IgD-negative memory B cell (primary cell): ENCODE measurements at regions not wholly inside any gene's neighbourhood (a gene's known extent, or its start where the extent isn't known, plus 50 kb on each side); places are given as distances from the start of the nearest gene placed in this dataset.
"Not testable (repeated sequence)": the region's sequence is repeated elsewhere in the genome, so short reads cannot be mapped to it uniquely, and the experiment has no call there.

Experiments used
- H3K27ac Mint-ChIP-seq, 3 donors: one replicate each; pipeline ENCODE4 v1.8.0; 2020 to 2022; ENCODE audit warnings: mild to moderate bottlenecking in 3 of 3, mixed read lengths in 3 of 3, moderate library complexity in 1 of 3
- H3K27me3 Mint-ChIP-seq: one replicate; pipeline ENCODE4 v1.8.0; 2021; ENCODE audit warnings: mixed read lengths
- H3K36me3 Mint-ChIP-seq: one replicate; pipeline ENCODE4 v1.8.0; 2020; ENCODE audit warnings: mild to moderate bottlenecking, mixed read lengths
- H3K4me1 Mint-ChIP-seq, 3 donors: one replicate each; pipeline ENCODE4 v1.8.0; 2020 to 2022; ENCODE audit warnings: mixed read lengths in 3 of 3, mild to moderate bottlenecking in 1 of 3
- H3K4me3 Mint-ChIP-seq, 4 donors: one replicate each; pipeline ENCODE4 v1.8.0; 2020 to 2022; ENCODE audit warnings: mild to moderate bottlenecking in 4 of 4, mixed read lengths in 4 of 4, moderate library complexity in 3 of 4
- H3K9me3 Mint-ChIP-seq, 3 donors: one replicate each; pipeline ENCODE4 v1.8.0; 2020 to 2021; ENCODE audit warnings: mixed read lengths in 3 of 3, mild to moderate bottlenecking in 1 of 3

DNA sequence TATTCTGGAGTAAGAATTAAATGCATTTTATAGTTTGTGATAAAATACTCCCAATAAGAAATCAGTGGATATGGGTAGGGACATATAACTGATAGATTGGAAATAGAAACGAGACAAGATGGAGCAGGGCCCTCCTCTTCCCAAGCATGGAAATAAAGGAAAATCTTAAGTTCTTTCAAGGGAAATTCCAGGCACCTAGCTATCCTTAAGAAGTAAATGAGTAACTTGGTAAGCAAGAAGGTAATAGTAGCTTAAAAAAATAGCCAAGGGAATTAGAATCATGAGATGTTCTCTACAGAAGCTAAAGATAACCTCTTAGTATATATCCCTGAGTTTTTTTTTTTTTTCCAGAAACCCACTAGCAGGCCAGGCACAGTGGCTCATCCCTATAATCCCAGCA lies 105.5 kb upstream of the FAM3C start:
- Mint-ChIP-seq H3K9me3 (peaks cover 8 to 25% (median 17%) of the 10 kb centered on the region in 3 donors), H3K4me3 (no peak overlapping the region), H3K36me3 (peaks cover 5% of the 10 kb centered on the region), H3K27ac (no peak overlapping the region), H3K27me3 (peaks cover 1% of the 10 kb centered on the region), H3K4me1 (peaks cover 0 to 7% (median 3%) of the 10 kb centered on the region in 3 donors)

DNA sequence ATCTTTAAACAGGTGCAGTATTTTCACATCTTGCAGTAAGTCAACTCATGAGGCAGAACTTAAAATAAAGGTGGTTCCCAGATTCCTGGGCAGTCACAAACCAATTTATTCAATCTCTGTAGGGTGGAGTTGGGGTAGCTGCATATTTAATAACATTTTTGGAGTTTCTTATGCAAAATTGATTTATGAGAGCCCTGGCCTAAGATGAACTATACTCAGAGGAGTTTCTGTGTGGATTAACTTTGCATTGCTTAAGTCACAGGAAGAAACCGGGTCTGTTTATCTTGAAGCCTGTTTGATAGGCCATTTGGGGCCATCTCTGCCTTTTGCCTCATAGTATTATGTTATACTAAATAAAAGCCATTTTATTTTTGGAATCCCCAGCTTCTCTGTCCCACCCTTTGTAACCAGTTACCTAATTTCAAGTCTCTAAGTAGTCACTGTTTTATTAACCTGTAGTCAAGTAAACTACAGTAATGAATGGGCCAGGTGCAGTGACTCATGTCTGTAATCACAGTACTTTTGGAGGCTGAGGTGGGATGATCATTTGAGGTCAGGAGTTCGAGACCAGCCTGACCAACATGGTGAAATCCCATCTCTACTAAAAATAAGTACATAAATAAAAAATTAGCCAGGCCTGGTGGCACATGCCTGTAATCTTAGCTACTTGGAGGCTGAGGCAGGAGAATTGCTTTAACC lies 104.4 kb upstream of the FAM3C start:
- peaks cover 5% of the 10 kb centered on the region for H3K36me3 Mint-ChIP-seq
- H3K9me3 Mint-ChIP-seq = peaks cover 2 to 17% (median 12%) of the 10 kb centered on the region in 3 donors
- H3K4me1 Mint-ChIP-seq = peaks cover 0 to 7% (median 5%) of the 10 kb centered on the region in 3 donors
- H3K27me3 Mint-ChIP-seq = peaks cover 5% of the 10 kb centered on the region
- no peak overlapping the region for H3K27ac Mint-ChIP-seq
- H3K4me3 Mint-ChIP-seq = no peak overlapping the region

DNA sequence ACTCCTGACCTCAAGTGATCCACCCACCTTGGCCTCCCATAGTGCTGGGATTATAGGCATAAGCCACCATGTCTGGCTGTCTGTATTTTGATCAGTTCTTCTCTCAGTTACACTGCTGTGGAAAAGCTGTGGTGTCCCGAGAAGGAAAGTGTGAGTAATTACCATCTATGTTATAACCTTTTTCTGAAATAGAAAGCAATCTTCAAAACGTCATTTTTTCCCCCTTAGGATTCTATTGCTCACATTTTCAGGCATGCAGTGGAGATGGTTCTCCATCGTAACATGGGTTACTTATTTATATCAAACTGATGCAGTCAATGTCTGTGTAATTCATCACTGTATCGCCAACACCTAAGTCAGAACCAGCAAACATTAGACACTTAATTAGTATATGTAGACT lies 103.5 kb upstream of the FAM3C start:
- H3K9me3 Mint-ChIP-seq = peaks cover 2 to 11% (median 7%) of the 10 kb centered on the region in 3 donors
- no peak overlapping the region for H3K27ac Mint-ChIP-seq
- peaks cover 5% of the 10 kb centered on the region for H3K27me3 Mint-ChIP-seq
- H3K4me3 Mint-ChIP-seq = no peak overlapping the region
- peaks cover 4 to 7% (median 7%) of the 10 kb centered on the region in 3 donors for H3K4me1 Mint-ChIP-seq
- peaks cover 5% of the 10 kb centered on the region for H3K36me3 Mint-ChIP-seq

DNA sequence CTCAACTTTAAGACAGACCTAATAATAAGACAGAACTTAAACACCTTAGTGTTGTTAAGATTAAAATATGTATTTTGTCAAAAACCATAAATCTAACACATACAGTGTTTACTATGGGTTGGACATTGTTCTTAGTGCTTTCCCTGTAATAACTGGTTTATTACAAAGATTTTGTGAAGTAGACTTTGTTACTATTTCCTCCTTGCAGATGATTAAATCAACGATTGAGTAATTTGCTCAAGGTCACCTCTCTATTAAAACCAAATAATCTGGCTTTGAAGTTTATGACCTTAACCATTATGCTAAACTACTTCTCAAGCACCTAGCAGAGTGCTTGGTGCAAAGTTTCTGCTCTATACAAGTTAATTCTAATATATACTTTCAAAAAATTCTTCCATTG lies 102.7 kb upstream of the FAM3C start:
- Mint-ChIP-seq H3K27me3 (peaks cover 7% of the 10 kb centered on the region), H3K4me3 (no peak overlapping the region), H3K4me1 (peaks cover 4 to 7% (median 7%) of the 10 kb centered on the region in 3 donors), H3K36me3 (peaks cover 5% of the 10 kb centered on the region), H3K9me3 (peaks cover 2 to 3% (median 3%) of the 10 kb centered on the region in 3 donors), H3K27ac (no peak overlapping the region)

DNA sequence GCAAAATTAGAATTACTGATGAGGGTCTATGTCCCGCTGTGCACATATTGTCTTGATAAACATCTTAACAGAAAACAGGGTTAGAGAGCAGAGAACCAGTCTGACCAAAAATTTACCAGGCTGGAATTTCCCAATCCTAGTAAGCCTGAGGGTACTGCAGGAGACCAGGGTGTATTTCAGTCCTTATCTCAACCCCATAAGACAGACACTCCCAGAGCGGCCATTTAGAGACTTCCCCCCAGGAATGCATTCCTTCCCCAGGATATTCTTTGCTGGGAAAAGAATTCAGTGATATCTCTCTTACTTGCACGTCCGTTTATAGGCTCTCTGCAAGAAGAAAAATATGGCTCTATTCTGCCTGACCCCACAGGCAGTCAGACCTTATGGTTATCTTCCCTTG lies 101.4 kb upstream of the FAM3C start:
- H3K27ac Mint-ChIP-seq, H3K27me3 Mint-ChIP-seq, H3K36me3 Mint-ChIP-seq, H3K4me3 Mint-ChIP-seq, H3K4me1 Mint-ChIP-seq, H3K9me3 Mint-ChIP-seq: not testable (repeated sequence)

DNA sequence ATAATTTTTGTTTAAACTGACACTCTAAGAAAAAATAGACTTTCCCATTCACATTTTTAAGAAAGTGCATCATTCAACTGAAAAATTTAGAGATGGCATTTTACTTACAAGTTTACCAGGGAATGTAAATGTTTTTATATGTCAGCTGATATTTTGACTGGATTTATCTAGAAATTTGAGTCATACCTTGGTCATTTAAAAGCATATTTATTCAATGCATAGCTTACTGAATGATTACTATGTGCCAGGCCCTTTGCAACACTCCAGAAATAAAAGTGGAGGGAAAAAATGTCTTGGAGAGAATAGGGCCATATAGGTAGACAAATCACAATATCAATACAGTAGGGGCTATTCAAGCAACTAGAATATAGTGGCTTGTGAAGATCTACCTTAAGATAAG lies 98.4 kb upstream of the FAM3C start:
- H3K9me3 Mint-ChIP-seq = peaks cover 0 to 3% (median 0%) of the 10 kb centered on the region in 3 donors
- no peak overlapping the region for H3K4me3 Mint-ChIP-seq
- H3K36me3 Mint-ChIP-seq = no peaks in the 10 kb centered on the region
- H3K4me1 Mint-ChIP-seq = peaks cover 0 to 4% (median 4%) of the 10 kb centered on the region in 3 donors
- peaks cover 7% of the 10 kb centered on the region for H3K27me3 Mint-ChIP-seq
- no peak overlapping the region for H3K27ac Mint-ChIP-seq

DNA sequence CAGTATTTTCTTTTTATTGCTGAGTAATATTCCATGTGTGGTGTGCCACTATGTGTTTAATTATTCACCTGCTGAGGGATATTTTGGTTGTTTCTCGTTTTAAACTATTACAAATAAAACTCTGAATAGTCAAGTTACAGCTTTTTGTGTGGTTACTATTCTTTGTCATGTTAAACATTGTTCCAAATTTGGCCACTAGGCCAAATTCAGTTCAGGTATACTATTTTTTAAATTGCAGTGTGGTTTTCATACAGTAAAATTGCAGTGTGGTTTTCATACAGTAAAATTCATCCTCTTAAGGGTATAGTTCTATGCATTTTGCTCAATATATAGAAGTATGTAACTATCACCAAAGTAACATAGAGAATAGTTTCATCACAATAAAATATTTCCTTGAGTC lies 97.4 kb upstream of the FAM3C start:
- no peak overlapping the region for H3K27ac Mint-ChIP-seq
- H3K9me3 Mint-ChIP-seq = peaks cover 0 to 3% (median 0%) of the 10 kb centered on the region in 3 donors
- peaks cover 0 to 4% (median 4%) of the 10 kb centered on the region in 3 donors for H3K4me1 Mint-ChIP-seq
- no peaks in the 10 kb centered on the region for H3K36me3 Mint-ChIP-seq
- peaks cover 7% of the 10 kb centered on the region for H3K27me3 Mint-ChIP-seq
- no peak overlapping the region for H3K4me3 Mint-ChIP-seq

DNA sequence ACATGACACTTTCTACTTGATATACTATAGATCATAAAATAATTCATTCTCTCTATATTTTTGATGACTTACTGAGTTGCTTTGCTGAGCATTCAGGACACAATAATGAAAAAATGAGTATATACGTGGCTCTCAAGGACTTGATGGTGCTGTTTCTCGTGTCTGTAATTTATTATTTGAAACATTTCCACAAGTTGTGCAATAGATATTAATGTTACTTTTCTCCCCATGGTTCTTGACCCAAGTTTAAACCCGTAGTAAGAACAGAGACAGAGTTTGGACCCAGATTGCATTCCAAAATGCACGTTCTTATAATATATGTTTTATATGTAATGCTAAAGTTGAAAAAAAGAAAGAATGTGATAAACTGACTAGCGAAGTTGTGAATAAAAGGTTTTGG lies 94.2 kb upstream of the FAM3C start:
- peaks cover 3% of the 10 kb centered on the region for H3K27me3 Mint-ChIP-seq
- peak overlapping the region in 1 of 3 donors; percentile 44 for H3K27ac Mint-ChIP-seq
- H3K9me3 Mint-ChIP-seq = no peaks in the 10 kb centered on the region
- peaks cover 2% of the 10 kb centered on the region for H3K36me3 Mint-ChIP-seq
- H3K4me3 Mint-ChIP-seq = no peak overlapping the region
- H3K4me1 Mint-ChIP-seq = peaks cover 0 to 10% (median 4%) of the 10 kb centered on the region in 3 donors

DNA sequence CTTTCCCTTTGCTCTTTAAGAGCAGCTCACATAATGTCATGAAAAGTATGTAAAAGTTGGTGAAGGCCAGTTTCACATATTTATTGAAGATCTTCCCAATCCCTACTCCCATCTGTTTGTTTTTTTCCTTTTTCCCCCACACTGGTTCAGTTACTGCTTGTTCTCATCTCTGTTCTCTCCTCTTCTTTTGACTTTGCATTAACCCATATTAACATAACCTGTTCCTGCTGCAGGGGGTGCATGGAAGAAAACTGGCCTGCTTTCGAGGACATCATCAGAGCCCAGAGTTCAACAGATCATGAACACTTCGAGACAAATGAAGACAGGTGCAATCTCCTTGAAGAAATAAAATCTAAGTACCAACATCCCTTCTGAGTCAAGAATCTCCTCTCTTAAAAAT lies 93.3 kb upstream of the FAM3C start:
- peak overlapping the region in 1 of 3 donors; percentile 44 for H3K27ac Mint-ChIP-seq
- peaks cover 2% of the 10 kb centered on the region for H3K36me3 Mint-ChIP-seq
- peaks cover 3% of the 10 kb centered on the region for H3K27me3 Mint-ChIP-seq
- H3K4me1 Mint-ChIP-seq = peaks cover 0 to 5% (median 4%) of the 10 kb centered on the region in 3 donors
- H3K4me3 Mint-ChIP-seq = no peak overlapping the region
- H3K9me3 Mint-ChIP-seq = no peaks in the 10 kb centered on the region

DNA sequence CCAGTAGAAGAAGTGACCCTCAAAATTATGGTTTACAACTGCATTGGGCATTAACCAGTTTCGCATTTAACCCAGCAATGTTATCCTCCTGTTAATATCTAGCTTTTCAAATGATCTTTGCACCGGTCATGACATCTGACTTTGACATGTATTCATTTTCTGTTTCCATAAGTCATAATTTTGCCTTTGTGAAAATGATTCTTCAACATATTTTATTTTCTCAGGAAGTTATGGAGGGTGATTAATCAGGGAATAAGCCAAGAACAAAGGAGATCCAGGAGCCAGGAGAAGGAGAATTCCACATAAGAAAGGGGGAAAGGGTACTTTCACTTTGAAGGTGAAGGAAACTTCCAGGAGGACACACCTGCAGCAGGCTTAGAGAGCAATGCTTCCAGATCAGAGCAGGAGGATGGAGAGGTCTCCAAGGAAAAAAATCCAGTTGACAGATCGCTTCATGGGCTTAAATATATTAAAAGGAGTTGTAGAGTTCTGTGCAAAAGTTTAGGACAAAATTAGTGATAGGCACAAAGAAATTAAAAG lies 92.1 kb upstream of the FAM3C start:
- H3K27ac Mint-ChIP-seq = no peak overlapping the region
- H3K4me3 Mint-ChIP-seq = no peak overlapping the region

DNA sequence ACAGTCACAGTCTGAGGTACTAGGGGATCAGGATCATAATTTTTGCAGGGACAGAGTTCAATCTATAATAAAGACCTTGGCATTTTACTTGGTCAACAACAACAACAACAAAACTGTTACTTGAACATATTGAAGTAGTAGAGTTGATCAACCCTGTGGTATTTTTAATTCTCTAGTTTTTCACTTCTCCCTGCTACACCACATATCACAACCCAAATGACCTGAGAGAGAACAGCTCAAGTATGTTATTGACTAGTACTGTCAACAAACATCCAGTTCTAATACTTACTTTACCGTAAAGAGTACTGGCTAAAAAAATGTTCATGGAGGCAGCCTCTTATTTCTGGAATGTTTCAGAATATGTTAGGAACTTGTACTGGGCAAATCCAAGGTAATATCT lies 90.5 kb upstream of the FAM3C start:
- Mint-ChIP-seq H3K9me3 (no peaks in the 10 kb centered on the region), H3K27ac (peak overlapping the region in 1 of 3 donors; percentile 25), H3K4me1 (peaks cover 1 to 7% (median 5%) of the 10 kb centered on the region in 3 donors), H3K4me3 (no peak overlapping the region), H3K36me3 (peaks cover 2% of the 10 kb centered on the region), H3K27me3 (peaks cover 2% of the 10 kb centered on the region)

More for the DNA sequence above, 92.1 kb upstream of the FAM3C start:
- H3K9me3 Mint-ChIP-seq = no peaks in the 10 kb centered on the region
- H3K36me3 Mint-ChIP-seq = peaks cover 2% of the 10 kb centered on the region
- H3K4me1 Mint-ChIP-seq = peaks cover under 1 to 5% (median 4%) of the 10 kb centered on the region in 3 donors
- H3K27me3 Mint-ChIP-seq = peaks cover 2% of the 10 kb centered on the region

DNA sequence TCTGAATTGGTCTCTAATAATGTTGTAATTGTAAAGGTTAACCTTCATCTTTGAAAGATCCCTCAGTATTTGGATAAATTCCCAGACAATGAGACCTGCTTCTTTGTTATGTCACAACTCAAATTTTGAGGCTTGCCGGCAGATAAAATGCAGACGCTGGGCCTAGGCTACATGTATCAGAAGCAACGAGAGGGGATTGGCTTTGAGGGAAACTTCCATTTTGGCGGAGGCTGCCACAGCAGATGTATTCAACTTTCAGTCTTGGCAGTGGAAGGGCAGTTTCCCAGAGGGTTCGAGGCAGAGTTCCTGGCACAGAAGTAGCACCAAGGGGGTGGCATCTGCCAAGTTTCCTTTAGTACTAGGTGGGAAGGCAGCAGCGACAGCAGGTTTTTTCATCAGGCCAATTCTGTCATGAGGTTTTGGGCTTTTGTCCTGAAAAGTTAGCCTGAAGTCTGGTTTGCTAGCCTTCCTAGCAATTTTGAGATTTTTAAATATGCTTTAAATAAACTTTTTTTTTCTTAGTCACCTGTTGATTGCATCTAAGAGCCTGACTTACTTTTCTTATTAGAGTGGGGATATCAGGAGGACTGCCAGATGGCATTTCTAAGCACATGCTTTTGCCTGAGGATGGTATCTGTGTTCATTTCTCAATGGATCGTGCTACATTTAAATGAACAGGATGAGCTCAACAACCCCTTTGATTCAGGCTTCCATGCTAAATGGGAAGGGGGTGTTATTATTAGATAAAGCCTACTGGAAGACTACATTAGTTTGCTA lies 89.5 kb upstream of the FAM3C start:
- Mint-ChIP-seq H3K27me3 (peaks cover 2% of the 10 kb centered on the region), H3K4me1 (peaks cover 5 to 11% (median 8%) of the 10 kb centered on the region in 3 donors), H3K4me3 (no peak overlapping the region), H3K9me3 (no peaks in the 10 kb centered on the region), H3K27ac (no peak overlapping the region), H3K36me3 (peaks cover 2% of the 10 kb centered on the region)

DNA sequence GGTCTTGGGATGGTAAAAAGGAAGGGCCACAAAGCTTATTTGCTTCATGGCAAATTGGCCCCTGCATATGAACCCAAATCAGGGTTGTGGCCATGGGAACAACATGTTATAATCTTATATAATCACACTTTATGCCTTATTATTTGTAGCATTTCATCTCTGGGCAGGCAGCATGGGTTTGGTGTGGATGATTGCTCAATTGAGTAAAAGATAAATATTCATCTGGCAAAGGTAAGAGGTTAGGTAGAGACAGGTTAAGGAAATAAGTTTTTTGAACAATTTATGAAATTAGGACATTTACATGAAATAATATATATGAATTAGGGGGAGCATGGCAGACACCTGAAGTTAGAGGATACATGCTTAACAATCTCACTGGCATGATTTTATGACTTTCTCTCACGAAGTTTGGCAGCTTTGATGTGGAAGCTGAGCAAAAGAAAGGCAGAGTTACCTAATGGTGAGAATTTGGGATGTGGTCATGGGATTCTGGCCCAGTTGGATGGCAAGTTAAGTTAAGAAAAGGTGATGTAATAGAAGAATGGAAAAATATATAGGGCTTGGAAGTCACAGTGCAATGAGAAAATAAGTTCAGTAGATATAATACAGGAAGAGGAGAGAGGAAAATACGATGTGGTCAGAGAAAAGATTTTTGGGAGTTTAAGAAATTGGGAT lies 88.1 kb upstream of the FAM3C start:
- H3K27me3 Mint-ChIP-seq = peaks cover 2% of the 10 kb centered on the region
- peaks cover 2% of the 10 kb centered on the region for H3K36me3 Mint-ChIP-seq
- no peak overlapping the region for H3K27ac Mint-ChIP-seq
- H3K4me1 Mint-ChIP-seq = peaks cover 9 to 16% (median 16%) of the 10 kb centered on the region in 3 donors
- H3K4me3 Mint-ChIP-seq = no peak overlapping the region
- H3K9me3 Mint-ChIP-seq = no peaks in the 10 kb centered on the region

DNA sequence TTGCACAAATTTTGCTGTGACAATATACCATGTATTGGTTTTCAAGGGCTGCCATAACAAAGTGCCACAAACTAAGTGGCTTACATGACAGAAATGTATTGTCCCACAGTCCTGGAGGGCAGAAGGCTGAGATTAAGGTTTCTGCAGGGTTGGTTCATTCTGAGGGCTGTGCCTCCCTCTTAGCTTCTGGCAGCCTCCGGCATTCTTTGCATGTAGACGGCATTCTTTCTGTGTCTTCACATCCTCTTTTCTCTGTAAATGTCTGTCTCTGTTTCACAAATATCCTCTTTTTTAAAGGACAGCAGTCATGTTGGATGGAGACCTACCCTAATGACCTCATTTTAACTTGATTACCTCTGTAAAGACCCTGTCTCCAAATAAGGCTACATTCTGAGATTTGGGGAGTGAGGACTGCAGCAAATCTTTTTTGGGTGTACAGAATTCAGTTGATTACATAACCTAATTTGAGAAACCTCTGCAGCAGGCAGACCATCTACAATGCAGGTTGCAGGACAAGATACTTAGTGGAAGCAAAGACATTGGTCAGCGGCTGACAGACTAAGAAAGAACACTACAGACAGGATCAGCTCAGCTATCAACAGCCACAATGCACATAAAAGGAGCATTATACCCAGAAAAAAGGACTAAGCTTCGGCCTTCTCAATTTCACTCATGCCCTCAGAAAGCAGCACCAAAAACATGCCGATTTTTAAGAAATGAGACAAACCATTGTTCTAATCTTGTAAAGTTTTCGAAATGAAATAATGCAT lies 84.6 kb upstream of the FAM3C start:
- peaks cover 9 to 13% (median 11%) of the 10 kb centered on the region in 3 donors for H3K4me1 Mint-ChIP-seq
- no peaks in the 10 kb centered on the region for H3K9me3 Mint-ChIP-seq
- H3K27me3 Mint-ChIP-seq = no peaks in the 10 kb centered on the region
- H3K36me3 Mint-ChIP-seq = no peaks in the 10 kb centered on the region
- peak overlapping the region in 1 of 4 donors; percentile 54 for H3K4me3 Mint-ChIP-seq
- H3K27ac Mint-ChIP-seq = no peak overlapping the region
